ENCODE measurements at regions not wholly inside any gene's neighbourhood (a gene's known extent, or its start where the extent isn't known, plus 50 kb on each side); places are given as distances from the start of the nearest gene placed in this dataset.

- TF ChIP-seq EZH2 (optimal IDR thresholded peaks at IDR 0.05; ENCODE audit: low read depth, low read length) (no peak), CTCF (IDR thresholded peaks at IDR 0.05; ENCODE audit: low read length) (no peak), EZH2phosphoT487 (IDR thresholded peaks at IDR 0.05; ENCODE audit: low read length) (no peak)
Observed at GRCh38 chr3:87727783-87728182, 331.0 kb downstream of the CGGBP1 start.
